H1 (cell line): ENCODE measurements at regions not wholly inside any gene's neighbourhood (a gene's known extent, or its start where the extent isn't known, plus 50 kb on each side); places are given as distances from the start of the nearest gene placed in this dataset.

Experiments used
- CTCF ChIA-PET: fragments of 300-600 bp; sonication (Branson Sonifier 250); formaldehyde crosslinking; loops from one replicate; lab custom pipeline; 2021; ENCODE audit not compliant: partially characterized antibody; lab: Charles Lee
- POLR2A ChIA-PET: fragments of 300-600 bp; sonication (Branson Sonifier 250); formaldehyde crosslinking; loops from one replicate; lab custom pipeline; 2021; ENCODE audit warnings: inconsistent platforms; ENCODE audit not compliant: partially characterized antibody; lab: Charles Lee
- DNase-seq, 2 experiments: peaks; one replicate each; pipeline versions ENCODE4 v3.0.0 to v3.0.0-alpha.2; 2010 to 2022; ENCODE audit warnings: low spot score in 2 of 2, low read depth in 1 of 2, mixed read lengths in 1 of 2
- FAIRE-seq: peaks from 2 replicates; lab custom pipeline; 2011; peaks lifted over from hg19 to GRCh38; lab: Jason Lieb, UNC
- H2AFZ ChIP-seq: 2 replicates; pipeline ENCODE4 v1.8.1; 2012; ENCODE audit warnings: low read length, inconsistent platforms
- H2AK5ac ChIP-seq: 2 replicates; pipeline ENCODE4 v1.6.1; 2013; ENCODE audit warnings: low read depth, low read length
- H2BK120ac ChIP-seq: replicated peaks from 2 replicates; pipeline ENCODE3; 2013; ENCODE audit warnings: low read depth, low read length, inconsistent platforms
- H2BK12ac ChIP-seq: 2 replicates; pipeline ENCODE4 v1.6.1; 2013; ENCODE audit warnings: low read depth, low read length
- H2BK15ac ChIP-seq: 2 replicates; pipeline ENCODE4 v1.6.1; 2013; ENCODE audit warnings: low read length
- H2BK20ac ChIP-seq: 2 replicates; pipeline ENCODE4 v1.6.1; 2013; ENCODE audit warnings: low read length
- H2BK5ac ChIP-seq: 2 replicates; pipeline ENCODE4 v1.6.1; 2013; ENCODE audit warnings: low read depth, low read length
- H3K14ac ChIP-seq: 2 replicates; pipeline ENCODE4 v1.6.1; 2013; ENCODE audit warnings: inconsistent platforms; ENCODE audit not compliant: insufficient read length
- H3K18ac ChIP-seq: 2 replicates; pipeline ENCODE4 v1.6.1; 2013; ENCODE audit warnings: low read length; ENCODE audit errors: extremely low read depth
- H3K23ac ChIP-seq: 2 replicates; pipeline ENCODE4 v1.6.1; 2013; ENCODE audit warnings: inconsistent platforms; ENCODE audit not compliant: insufficient read length
- H3K23me2 ChIP-seq: 2 replicates; pipeline ENCODE4 v1.6.1; 2013; ENCODE audit warnings: low read depth, low read length
- H3K27ac ChIP-seq: 2 replicates; pipeline ENCODE4 v1.6.1; 2011; ENCODE audit warnings: low read depth, low read length, inconsistent platforms
- H3K27me3 ChIP-seq, 4 experiments: replicated peaks in 1 of 4; 1 replicate in 1 of 4; 2 replicates in 3 of 4; pipeline versions ENCODE4 v1.6.1 to v1.8.1; 2011 to 2013; ENCODE audit warnings: low read length in 3 of 4, mild to moderate bottlenecking in 3 of 4, inconsistent platforms in 2 of 4, mixed read lengths in 2 of 4, moderate library complexity in 1 of 4; ENCODE audit not compliant: control insufficient read depth in 3 of 4, insufficient read depth in 3 of 4; ENCODE audit errors: extremely low read depth in 1 of 4
- H3K36me3 ChIP-seq, 4 experiments: 2 replicates each; pipeline versions ENCODE4 v1.6.1 to v1.8.1; 2011 to 2013; ENCODE audit warnings: mild to moderate bottlenecking in 4 of 4, low read length in 3 of 4, moderate library complexity in 2 of 4, control low read depth in 1 of 4, inconsistent platforms in 1 of 4; ENCODE audit not compliant: insufficient read depth in 4 of 4, control insufficient read depth in 2 of 4
- H3K4ac ChIP-seq: replicated peaks from 2 replicates; pipeline ENCODE3; 2013; ENCODE audit warnings: low read length, low read depth, mixed read lengths, inconsistent platforms; ENCODE audit not compliant: insufficient read length
- H3K4me1 ChIP-seq, 4 experiments: replicated peaks in 1 of 4; 1 replicate in 1 of 4; 2 replicates in 3 of 4; pipeline versions ENCODE4 v1.6.1 to v1.8.1; 2011 to 2013; ENCODE audit warnings: low read length in 3 of 4, inconsistent platforms in 2 of 4, mixed read lengths in 1 of 4; ENCODE audit not compliant: insufficient read depth in 4 of 4, control insufficient read depth in 3 of 4
- H3K4me2 ChIP-seq, 2 experiments: 2 replicates each; pipeline versions ENCODE4 v1.6.1 to v1.8.1; 2011 to 2013; ENCODE audit warnings: low read depth in 2 of 2, low read length in 2 of 2, control low read depth in 1 of 2, inconsistent platforms in 1 of 2, mild to moderate bottlenecking in 1 of 2; ENCODE audit not compliant: insufficient read depth in 1 of 2
- H3K4me3 ChIP-seq, 4 experiments: fragments of 200-600, 300-600 bp in 1 of 4; sonication (generic), shearing (Covaris generic), sonication (Bioruptor Twin) in 1 of 4; 2 replicates each; pipeline versions ENCODE4 v1.5.1 to v1.8.1; 2011 to 2016; ENCODE audit warnings: low read length in 4 of 4, low read depth in 3 of 4, control low read depth in 2 of 4, inconsistent platforms in 2 of 4, mild to moderate bottlenecking in 2 of 4, mixed read lengths in 1 of 4, moderate library complexity in 1 of 4; ENCODE audit not compliant: insufficient read depth in 2 of 4; ENCODE audit errors: extremely low read depth in 1 of 4
- H3K56ac ChIP-seq: replicated peaks from 2 replicates; pipeline ENCODE3; 2013; ENCODE audit warnings: low read depth, mild to moderate bottlenecking, mixed read lengths, low read length, inconsistent platforms; ENCODE audit not compliant: insufficient read length
- H3K79me1 ChIP-seq: 2 replicates; pipeline ENCODE4 v1.6.1; 2013; ENCODE audit warnings: low read depth, low read length, control low read depth
- H3K79me2 ChIP-seq, 2 experiments: 2 replicates each; pipeline versions ENCODE4 v1.6.1 to v1.8.1; 2012 to 2013; ENCODE audit warnings: low read length in 2 of 2, mild to moderate bottlenecking in 2 of 2, inconsistent platforms in 1 of 2; ENCODE audit not compliant: insufficient read depth in 2 of 2, control insufficient read depth in 1 of 2
- H3K9ac ChIP-seq, 4 experiments: replicated peaks in 1 of 4; 1 replicate in 1 of 4; 2 replicates in 3 of 4; pipeline versions ENCODE4 v1.6.1 to v1.8.1; 2011 to 2013; ENCODE audit warnings: low read depth in 3 of 4, low read length in 3 of 4, control low read depth in 2 of 4, mild to moderate bottlenecking in 2 of 4, moderate library complexity in 2 of 4, inconsistent platforms in 1 of 4; ENCODE audit errors: extremely low read depth in 1 of 4
- H3K9me3 ChIP-seq, 2 experiments: 2 replicates each; pipeline versions ENCODE4 v1.6.1 to v1.8.1; 2012 to 2013; ENCODE audit warnings: mild to moderate bottlenecking in 2 of 2, moderate library complexity in 2 of 2, control low read depth in 1 of 2, inconsistent platforms in 1 of 2, low read depth in 1 of 2, low read length in 1 of 2, mixed read lengths in 1 of 2; ENCODE audit not compliant: insufficient read depth in 2 of 2
- H4K20me1 ChIP-seq, 2 experiments: replicated peaks in 1 of 2; 2 replicates each; pipeline versions ENCODE3 to v1.8.1; 2011 to 2013; ENCODE audit warnings: inconsistent platforms in 2 of 2, low read length in 2 of 2, mild to moderate bottlenecking in 1 of 2; ENCODE audit not compliant: insufficient read depth in 2 of 2, control insufficient read depth in 1 of 2
- H4K5ac ChIP-seq: 2 replicates; pipeline ENCODE4 v1.6.1; 2013; ENCODE audit warnings: low read length, low read depth, mixed read lengths, inconsistent platforms; ENCODE audit not compliant: insufficient read length
- H4K8ac ChIP-seq: 2 replicates; pipeline ENCODE4 v1.8.0; 2013; ENCODE audit warnings: mild to moderate bottlenecking, moderate library complexity, low read length, inconsistent platforms; ENCODE audit not compliant: insufficient read depth; ENCODE audit errors: extremely low read depth
- H4K91ac ChIP-seq: replicated peaks from 2 replicates; pipeline ENCODE3; 2013; ENCODE audit warnings: low read length, mixed read lengths, inconsistent platforms; ENCODE audit not compliant: insufficient read length
- CBX5 ChIP-seq: fragments of 300-800, 300-1000 bp; sonication (generic); IDR thresholded peaks from 2 replicates; pipeline ENCODE4 v1.7.1; 2016; ENCODE audit warnings: antibody characterized with exemption, low read length, low read depth
- GABPA ChIP-seq: IDR thresholded peaks from 2 replicates; pipeline ENCODE4 v1.6.1; 2011; ENCODE audit warnings: mild to moderate bottlenecking, low read length, moderate library complexity, borderline replicate concordance; ENCODE audit not compliant: insufficient read depth
- HDAC6 ChIP-seq: IDR thresholded peaks from one replicate; pipeline ENCODE4 v1.7.1; 2012; ENCODE audit warnings: low read depth, mild to moderate bottlenecking, inconsistent platforms, low read length, moderate library complexity
- KDM1A ChIP-seq: fragments of 200-600, 300-600 bp; sonication (generic); IDR thresholded peaks from 2 replicates; pipeline ENCODE4 v1.7.1; 2016; ENCODE audit warnings: mild to moderate bottlenecking, low read length, borderline replicate concordance
- PHF8 ChIP-seq: fragments of 200-600 bp; sonication (generic); conservative IDR thresholded peaks from 2 replicates; pipeline ENCODE4 v1.7.1; 2012; ENCODE audit warnings: low read depth, mild to moderate bottlenecking, inconsistent platforms, low read length, moderate library complexity
- POU5F1 ChIP-seq: IDR thresholded peaks from 2 replicates; pipeline ENCODE4 v1.6.1; 2011; ENCODE audit warnings: low read depth, mild to moderate bottlenecking, low read length, moderate library complexity
- RFX5 ChIP-seq: IDR thresholded peaks from 2 replicates; pipeline ENCODE4 v1.6.1; 2011; ENCODE audit warnings: low read depth, low read length, improper control_type of control experiment, borderline replicate concordance
- SIRT6 ChIP-seq: IDR thresholded peaks from one replicate; pipeline ENCODE4 v1.7.1; 2012; ENCODE audit warnings: low read length, inconsistent platforms
- WGBS, 2 experiments: shearing (Covaris generic) in 1 of 2; methylation state at CpG; one replicate each; pipeline versions ENCODE4 v1.1.6 to v1.1.7; 2013 to 2015; ENCODE audit warnings: low lambda C conversion rate in 2 of 2, mixed read lengths in 2 of 2, inconsistent platforms in 1 of 2, low coverage in 1 of 2, missing lambda C conversion rate in 1 of 2; ENCODE audit not compliant: insufficient replicate concordance in 2 of 2, insufficient coverage in 1 of 2, insufficient read length in 1 of 2; ENCODE audit errors: extremely low coverage in 1 of 2, missing lambda C conversion rate in 1 of 2; 5-methylcytosine and 5-hydroxymethylcytosine counted together
- TF ChIP-seq, protein P1 (sequence below): IDR thresholded peaks from 2 replicates; pipeline ENCODE4 v1.6.1; 2012; ENCODE audit warnings: inconsistent platforms

DNA sequence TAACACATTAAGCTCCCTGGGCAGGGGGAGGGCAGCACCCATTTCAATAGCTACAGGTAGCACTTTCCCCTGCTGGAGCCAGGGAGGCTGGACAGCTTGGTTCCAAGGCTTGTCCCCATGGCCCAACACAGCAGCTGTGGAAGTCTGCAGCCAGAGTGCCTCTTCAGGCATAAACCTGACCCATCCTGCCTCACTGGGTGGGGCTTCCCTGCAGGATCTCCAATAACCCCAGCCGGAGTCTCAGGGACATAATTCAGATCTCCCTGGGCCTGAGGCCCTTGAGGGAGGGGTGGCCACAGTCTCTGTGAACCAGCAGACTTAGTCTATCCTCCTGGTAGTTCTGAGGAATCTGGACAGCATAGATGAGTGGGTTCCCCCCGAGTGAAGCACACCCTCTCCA is 1001.9 kb upstream of the CHAC2 start:
- H3K4me2 ChIP-seq = no peak overlapping the region
- H3K9ac ChIP-seq = no peak overlapping the region
- no peaks in the 10 kb centered on the region for H3K27me3 ChIP-seq
- H4K5ac ChIP-seq = no peak overlapping the region
- no peak overlapping the region for H3K4ac ChIP-seq
- H4K20me1 ChIP-seq = no peaks in the 10 kb centered on the region
- H3K23me2 ChIP-seq = no peaks in the 10 kb centered on the region
- H3K79me2 ChIP-seq = no peaks in the 10 kb centered on the region
- no peak overlapping the region for H4K8ac ChIP-seq
- H3K14ac ChIP-seq = no peak overlapping the region
- no peak overlapping the region for H3K4me3 ChIP-seq
- H2BK12ac ChIP-seq = no peak overlapping the region
- no peak overlapping the region for H3K56ac ChIP-seq
- no peak overlapping the region for H3K18ac ChIP-seq
- H2BK5ac ChIP-seq = no peak overlapping the region
- H2BK15ac ChIP-seq = no peak overlapping the region
- FAIRE-seq (no peak), DNase-seq (no peak)
- CTCF ChIA-PET = interaction anchor here (1.4 kb wide), 1 partner anchor 27 kb away, joined by 4 read pairs; no protein-coding TSS in a partner anchor
- no peak overlapping the region for H2BK20ac ChIP-seq
- 82% methylated on average over 2 of the region's 2 CpGs; no CpG with 5 or more reads in 1 of the 2 experiments for WGBS, 2 experiments
- H3K79me1 ChIP-seq = no peaks in the 10 kb centered on the region
- H3K9me3 ChIP-seq = no peaks in the 10 kb centered on the region
- no peak overlapping the region for H3K27ac ChIP-seq
- H2BK120ac ChIP-seq = no peak overlapping the region
- H4K91ac ChIP-seq = no peak overlapping the region
- H3K23ac ChIP-seq = no peak overlapping the region
- no peak overlapping the region for H2AK5ac ChIP-seq
- no peaks in the 10 kb centered on the region for H3K36me3 ChIP-seq
- H3K4me1 ChIP-seq = no peaks in the 10 kb centered on the region
- no peak overlapping the region for H2AFZ ChIP-seq
- POLR2A ChIA-PET = no interaction called here
- TF ChIP-seq RFX5 (no peak), KDM1A (no peak), CBX5 (no peak), PHF8 (no peak), HDAC6 (no peak), SIRT6 (no peak), POU5F1 (no peak), GABPA (no peak)
- TF ChIP-seq, protein P1, sequence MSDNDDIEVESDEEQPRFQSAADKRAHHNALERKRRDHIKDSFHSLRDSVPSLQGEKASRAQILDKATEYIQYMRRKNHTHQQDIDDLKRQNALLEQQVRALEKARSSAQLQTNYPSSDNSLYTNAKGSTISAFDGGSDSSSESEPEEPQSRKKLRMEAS = no peak
